Lower lobe of right lung (tissue), 2 donors: ENCODE measurements at regions not wholly inside any gene's neighbourhood (a gene's known extent, or its start where the extent isn't known, plus 50 kb on each side); places are given as distances from the start of the nearest gene placed in this dataset. TPM values are rescaled to one million over a fixed set of nuclear protein-coding genes. Genes with fewer than 3 reads are reported as not detected.
A peak's percentile ranks its signal among the peaks of the same experiment; 100 is the strongest.

Experiments used
- ATAC-seq, 2 donors: fragments of 200-7000 bp; cut with Tn5 transposase; one replicate each; pipeline ENCODE4 v1.9.1; 2020 to 2022; ENCODE audit warnings: mild to moderate bottlenecking in 2 of 2, moderate library complexity in 2 of 2
- DNase-seq: peaks from one replicate; pipeline ENCODE4 v3.0.0-alpha.2; 2020
- H3K27ac ChIP-seq: fragments of 200-600 bp; one replicate; pipeline ENCODE4 v1.8.0; 2022
- H3K27me3 ChIP-seq: fragments of 200-600 bp; one replicate; pipeline ENCODE4 v1.8.0; 2022; ENCODE audit warnings: low read depth
- H3K36me3 ChIP-seq: fragments of 200-600 bp; one replicate; pipeline ENCODE4 v1.8.0; 2022; ENCODE audit warnings: mild to moderate bottlenecking
- H3K4me1 ChIP-seq: fragments of 200-600 bp; one replicate; pipeline ENCODE4 v1.8.0; 2022
- H3K4me3 ChIP-seq: fragments of 200-600 bp; one replicate; pipeline ENCODE4 v1.8.0; 2022; ENCODE audit warnings: mild to moderate bottlenecking
- H3K9me3 ChIP-seq: fragments of 200-600 bp; one replicate; pipeline ENCODE4 v1.8.0; 2022
- CTCF ChIP-seq: fragments of 200-600 bp; IDR thresholded peaks from one replicate; pipeline ENCODE4 v1.8.0; 2022; ENCODE audit warnings: antibody characterized with exemption, mild to moderate bottlenecking
- intact Hi-C: fragments of 100-400 bp; cut with DNase I; formaldehyde crosslinking; loops from one replicate; pipeline ENCODE4 v1.11.0; 2022
- microRNA-seq: library from miRNA; unstranded; fragments of <30 nt; microRNA quantifications from one replicate; pipeline ENCODE4 v1.2.0, GENCODE V29; 2020; ENCODE audit warnings: borderline number of aligned reads
- donor health status: DM: no; HTN: yes; CAD: no; lungs with severe emphysema.

- H3K27ac ChIP-seq, result no peak overlapping the region
- ATAC-seq (no peak), DNase-seq (no peak)
- H3K36me3 ChIP-seq, result no peaks in the 10 kb centered on the region
- H3K4me1 ChIP-seq, result no peaks in the 10 kb centered on the region
- H3K27me3 ChIP-seq, result no peaks in the 10 kb centered on the region
- no peaks in the 10 kb centered on the region for H3K9me3 ChIP-seq
- no peak overlapping the region for H3K4me3 ChIP-seq
- intact Hi-C loops, result no loop called here
- TF ChIP-seq CTCF, result no peak
These were observed 57.8 kb upstream of the HNRNPA3 start for GRCh38 chr2:177154809-177155208.

- Histone ChIP-seq H3K4me1 (no peaks in the 10 kb centered on the region), H3K36me3 (no peaks in the 10 kb centered on the region), H3K4me3 (no peak overlapping the region), H3K27ac (no peak overlapping the region), H3K9me3 (no peaks in the 10 kb centered on the region), H3K27me3 (no peaks in the 10 kb centered on the region)
- TF ChIP-seq CTCF, result no peak
- DNase-seq (no peak), ATAC-seq (no peak)
- intact Hi-C loops, result no loop called here
These were observed 57.0 kb upstream of the HNRNPA3 start for GRCh38 chr2:177155631-177156030.

GRCh38 chr2:177161741-177162460 is 50.7 kb upstream of the HNRNPA3 start:
- Histone ChIP-seq H3K9me3 (no peaks in the 10 kb centered on the region), H3K36me3 (no peaks in the 10 kb centered on the region), H3K4me1 (peaks cover 19% of the 10 kb centered on the region), H3K27me3 (no peaks in the 10 kb centered on the region), H3K27ac (no peak overlapping the region), H3K4me3 (no peak overlapping the region)
- intact Hi-C loops, result loop anchor here (10.0 kb wide), 1 partner anchor 103 kb away; the partner anchor contains the start of gene NFE2L2
- ATAC-seq (no peak), DNase-seq (no peak)
- TF ChIP-seq CTCF, result peak; percentile 58

Small RNA genes in the stretch of these regions (microRNA-seq; reads per million reads assigned to microRNA genes)
- gene MIR1246, result not detected
